GM18508 (cell line): ENCODE measurements at regions not wholly inside any gene's neighbourhood (a gene's known extent, or its start where the extent isn't known, plus 50 kb on each side); places are given as distances from the start of the nearest gene placed in this dataset.
"Not testable (repeated sequence)": the region's sequence is repeated elsewhere in the genome, so short reads cannot be mapped to it uniquely, and the experiment has no call there.

Experiments
- ATAC-seq: cut with Tn5 transposase; IDR thresholded peaks from one replicate; pipeline ENCODE4 v1.9.1; 2021; ENCODE audit warnings: moderate number of reproducible peaks; ENCODE audit not compliant: insufficient read depth, unreplicated experiment

DNA sequence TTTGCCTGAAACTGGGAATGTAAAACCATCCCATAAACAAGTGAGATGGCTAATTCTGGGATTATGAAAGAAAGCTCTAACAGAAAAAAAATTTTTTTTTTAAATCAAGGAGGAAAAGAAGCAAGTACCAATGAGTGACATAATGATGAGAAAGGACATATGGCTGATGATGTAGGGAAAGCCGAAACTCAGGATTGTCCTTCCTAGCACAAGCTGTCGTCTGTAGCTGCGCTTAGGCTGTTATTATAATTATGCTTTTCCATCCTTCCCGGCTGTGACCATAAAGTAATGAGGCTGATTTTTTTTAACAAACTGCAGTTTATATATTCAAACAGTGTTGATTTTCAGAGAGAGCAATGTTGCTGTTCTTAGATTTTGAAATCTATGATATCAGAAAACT is 209.8 kb upstream of the NOCT start:
- ATAC-seq = no peak

DNA sequence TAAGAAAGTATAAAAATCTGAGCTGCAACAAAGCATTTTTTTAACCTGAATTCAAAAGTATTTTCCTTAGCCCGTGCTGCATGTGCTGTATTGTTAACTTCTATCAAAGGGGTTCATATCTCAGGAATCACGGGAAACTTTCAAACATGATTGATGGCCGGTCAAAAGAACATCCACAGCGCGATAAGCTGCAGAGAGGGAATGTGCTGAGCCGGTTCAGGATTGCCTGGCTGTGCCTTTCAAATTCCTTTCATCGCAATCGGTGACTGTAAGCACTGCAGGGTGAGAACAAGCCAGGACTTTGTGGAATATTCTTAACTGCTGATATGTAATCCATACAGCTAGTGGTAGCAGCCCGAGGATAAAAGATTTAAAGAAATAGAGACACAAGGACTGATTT is 210.9 kb upstream of the NOCT start:
- ATAC-seq = no peak

- ATAC-seq = no peak
These were observed 212.5 kb upstream of the NOCT start for GRCh38 chr4:138803051-138803450.

GRCh38 chr4:138802499-138802898 is 213.1 kb upstream of the NOCT start:
- ATAC-seq = no peak

DNA sequence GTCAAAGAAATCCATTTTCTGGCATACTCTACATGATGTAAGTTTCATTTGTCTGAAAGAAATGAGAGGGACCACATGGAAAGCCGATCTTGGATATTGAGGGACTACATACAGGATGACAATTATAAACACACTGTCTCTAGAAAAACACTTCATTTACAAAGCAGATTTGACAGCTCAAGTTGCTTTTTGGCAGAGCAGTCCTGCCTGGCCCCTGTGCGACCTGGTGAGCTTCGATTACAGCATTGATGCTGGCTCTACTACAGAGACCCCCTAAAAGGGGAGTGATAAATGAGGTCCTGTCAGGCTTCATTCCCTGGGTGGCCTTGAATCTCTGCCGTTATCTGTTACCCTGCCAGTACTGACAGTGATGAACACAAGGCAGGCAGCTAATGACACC is 215.2 kb upstream of the NOCT start:
- no peak for ATAC-seq

DNA sequence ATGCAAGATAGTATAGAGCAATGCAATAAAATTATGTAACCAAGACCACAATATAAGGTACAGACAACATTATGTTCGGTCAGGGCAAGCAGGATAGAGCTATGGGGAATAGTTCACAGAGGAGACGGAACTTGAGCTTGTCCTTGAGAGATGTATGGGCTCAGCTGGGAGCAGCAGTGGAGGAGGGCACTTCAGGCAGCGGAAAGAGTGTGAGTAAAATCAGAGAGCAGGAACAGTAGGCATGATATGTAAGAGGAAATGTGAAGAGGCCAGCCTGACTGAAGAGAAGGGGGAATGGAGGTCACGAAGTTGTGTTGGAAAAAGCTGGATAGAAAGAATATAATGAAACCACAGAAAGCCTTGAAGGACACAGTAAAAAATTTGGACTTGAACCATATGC is 217.2 kb upstream of the NOCT start:
- no peak for ATAC-seq

GRCh38 chr4:138797646-138798045 is 217.9 kb upstream of the NOCT start:
- no peak for ATAC-seq

DNA sequence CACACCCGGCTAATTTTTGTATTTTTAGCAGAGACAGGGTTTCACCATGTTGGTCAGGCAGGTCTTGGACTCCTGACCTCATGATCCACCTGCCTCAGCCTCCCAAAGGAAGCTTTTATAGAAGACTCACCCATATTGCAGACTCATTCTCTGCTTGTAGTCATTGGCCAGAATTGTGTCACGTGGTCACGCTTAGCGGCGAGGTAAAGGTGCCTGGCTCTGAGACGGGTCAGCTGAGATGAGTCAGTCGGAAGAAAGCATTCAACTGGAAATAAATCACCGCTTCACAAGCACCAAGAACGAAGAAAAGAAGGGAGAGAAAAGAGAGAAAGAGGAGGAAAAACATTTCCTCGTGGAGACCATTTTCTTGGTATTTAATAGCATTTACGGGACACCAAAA is 218.8 kb upstream of the NOCT start:
- ATAC-seq = no peak

DNA sequence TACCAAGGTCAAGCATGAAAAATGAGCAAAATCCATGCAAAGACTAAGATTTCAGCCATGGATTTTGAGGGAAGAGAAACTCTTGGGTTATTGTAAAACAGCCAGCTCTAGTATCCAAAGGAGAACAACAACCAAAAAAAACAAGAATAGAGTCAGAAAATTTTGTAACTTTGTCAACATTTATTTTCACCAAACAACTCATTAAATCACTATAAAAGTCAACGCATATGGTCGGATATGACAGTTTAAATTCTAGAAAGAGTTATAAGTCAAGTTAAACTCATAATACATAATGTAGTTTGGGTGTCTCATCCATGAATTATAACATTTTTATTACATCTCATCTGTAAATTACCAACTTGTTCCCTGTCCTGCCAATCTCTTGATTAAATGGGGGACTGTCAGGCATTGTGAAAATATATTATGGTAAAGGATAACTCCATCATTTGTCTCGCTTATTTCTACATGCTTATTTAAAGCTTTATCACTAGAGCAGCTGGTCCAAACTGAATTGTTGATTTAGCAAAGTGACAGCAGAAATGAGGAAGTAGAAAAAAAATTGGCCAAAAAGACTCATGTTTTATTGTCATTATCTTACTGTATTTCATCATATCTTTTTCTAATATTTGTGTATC is 224.8 kb upstream of the NOCT start:
- no peak for ATAC-seq

GRCh38 chr4:138789796-138790195 is 225.8 kb upstream of the NOCT start:
- no peak for ATAC-seq

GRCh38 chr4:138788857-138789256 is 226.7 kb upstream of the NOCT start:
- ATAC-seq = no peak

GRCh38 chr4:138788267-138788790 is 227.3 kb upstream of the NOCT start:
- ATAC-seq = no peak

DNA sequence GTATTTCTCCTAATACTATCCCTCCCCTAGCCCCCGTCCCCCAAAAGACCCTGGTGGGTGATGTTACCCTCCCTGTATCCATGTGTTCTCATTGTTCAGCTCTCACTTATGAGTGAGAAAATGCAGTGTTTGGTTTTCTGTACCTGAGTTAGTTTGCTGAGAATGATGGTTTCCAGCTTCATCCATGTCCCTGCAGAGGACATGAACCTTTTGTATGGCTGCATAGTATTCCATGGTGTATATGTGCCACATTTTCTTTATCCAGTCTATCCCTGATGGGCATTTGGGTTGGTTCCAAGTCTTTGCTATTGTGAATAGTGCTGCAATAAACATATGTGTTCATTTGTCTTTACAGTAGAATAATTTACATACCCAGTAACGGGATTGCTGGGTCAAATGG is 235.8 kb upstream of the NOCT start:
- not testable (repeated sequence) for ATAC-seq

DNA sequence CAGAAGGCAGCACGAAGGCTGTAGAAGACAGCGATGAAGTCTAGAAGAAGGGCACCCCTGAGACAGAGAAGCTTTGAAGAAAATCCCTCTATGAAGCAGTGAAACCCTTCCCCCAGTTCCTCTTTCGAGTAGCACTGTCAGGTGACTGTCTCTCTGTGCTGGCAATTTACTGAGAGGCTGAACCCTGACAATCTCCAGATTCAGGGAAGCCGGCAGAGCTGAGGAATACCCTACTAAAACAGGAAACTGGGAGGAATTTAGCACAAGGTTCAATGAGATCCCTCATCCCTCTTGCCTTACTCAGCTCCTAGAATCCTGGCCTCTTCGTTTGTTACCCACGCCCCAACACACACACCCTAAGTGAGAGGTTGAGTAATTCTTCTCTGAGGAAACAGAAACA is 239.7 kb upstream of the NOCT start:
- ATAC-seq = peak; percentile 85

- ATAC-seq = no peak
These were observed 240.1 kb upstream of the NOCT start for GRCh38 chr4:138775489-138775888.

- no peak for ATAC-seq
These were observed 240.6 kb upstream of the NOCT start for GRCh38 chr4:138774940-138775339.

GRCh38 chr4:138774125-138774524 is 241.5 kb upstream of the NOCT start:
- not testable (repeated sequence) for ATAC-seq

DNA sequence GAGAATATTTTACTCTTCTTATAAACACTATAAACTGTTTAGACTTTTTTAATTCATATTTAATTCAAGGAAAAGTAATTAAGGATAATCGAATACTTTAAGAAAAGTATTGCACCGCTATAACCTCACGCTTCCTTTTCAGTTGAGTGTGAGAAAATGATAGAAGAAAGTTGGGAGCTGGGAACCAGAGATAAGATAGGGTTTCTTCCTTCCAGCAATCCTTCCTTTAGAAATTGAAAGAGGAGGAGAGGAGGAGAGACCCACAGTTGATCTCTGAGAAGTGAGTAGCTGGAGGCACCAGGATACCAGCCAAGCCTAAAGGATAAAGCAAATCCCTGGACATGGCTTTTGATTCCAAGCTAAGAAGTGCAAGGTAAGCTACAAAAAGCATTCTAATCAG is 242.3 kb upstream of the NOCT start:
- no peak for ATAC-seq

DNA sequence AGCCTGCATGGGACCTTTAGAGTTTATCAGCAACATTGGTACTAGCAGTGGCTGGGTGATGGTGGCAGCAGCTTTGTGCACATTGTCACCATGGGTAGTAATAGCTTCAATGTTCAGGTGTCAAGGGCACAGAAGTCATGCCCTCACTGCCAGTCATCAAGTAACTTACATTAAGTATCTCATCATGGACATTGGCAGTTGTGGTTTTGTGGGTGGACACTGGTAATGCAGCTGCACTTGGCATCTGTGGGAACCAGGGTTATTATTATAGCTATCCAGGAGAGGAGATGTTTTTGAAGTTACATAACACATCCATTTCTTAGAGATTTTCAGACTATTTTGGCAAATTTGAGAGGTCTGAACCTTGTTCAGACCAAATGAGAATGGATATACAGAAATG is 243.2 kb upstream of the NOCT start:
- ATAC-seq = no peak

DNA sequence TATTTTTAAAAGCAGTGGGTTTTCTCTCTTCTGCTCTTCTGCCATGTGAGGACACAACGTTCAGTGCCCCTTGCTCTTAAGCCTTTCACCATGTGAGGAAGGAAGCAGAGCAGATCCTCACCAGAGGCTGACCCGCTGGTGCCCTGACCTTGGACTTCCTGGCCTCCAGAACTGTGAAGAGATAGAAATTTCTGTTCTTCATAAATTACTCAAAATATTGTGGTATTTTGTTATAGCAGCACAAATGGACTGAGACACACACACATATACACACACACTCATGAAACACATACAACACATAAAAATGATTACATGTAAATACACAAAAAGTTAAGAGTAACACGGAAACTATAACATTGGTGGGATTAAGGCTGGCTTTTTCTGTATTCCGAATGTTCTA is 244.8 kb upstream of the NOCT start:
- ATAC-seq = no peak

- no peak for ATAC-seq
These were observed 249.2 kb upstream of the NOCT start for GRCh38 chr4:138766332-138766731.

DNA sequence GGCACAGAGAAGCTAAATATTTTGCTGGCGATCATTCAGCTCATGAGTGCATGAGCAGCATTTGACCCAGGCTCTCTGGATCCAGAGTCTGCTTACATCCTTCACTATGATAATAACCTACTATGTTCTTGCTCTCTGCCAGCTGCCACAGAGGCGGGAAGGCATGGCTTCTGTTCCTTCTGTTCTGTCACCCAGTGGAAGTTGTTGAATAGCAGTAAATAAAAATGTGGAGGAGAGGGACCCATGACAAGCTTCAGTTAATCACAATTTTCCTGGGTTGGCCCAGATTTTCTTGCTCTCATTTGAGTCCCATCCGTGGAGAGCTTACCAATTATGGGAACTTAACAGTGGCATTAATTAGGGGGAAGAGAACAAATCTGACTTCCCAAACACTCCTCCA is 250.1 kb upstream of the NOCT start:
- ATAC-seq = no peak
